T-helper 2 cell treated with Interferon-gamma antibody and Interleukin-4, amounts not matched to agents 5 μg/mL and 100 μg/mL, for 36 hours (primary cell): ENCODE measurements at regions not wholly inside any gene's neighbourhood (a gene's known extent, or its start where the extent isn't known, plus 50 kb on each side); places are given as distances from the start of the nearest gene placed in this dataset.

Source experiments
- DNase-seq: peaks from one replicate; pipeline ENCODE4 v3.0.0; 2021; ENCODE audit warnings: low spot score
- H3K27ac Mint-ChIP-seq: one replicate; pipeline ENCODE4 v1.8.0; 2021; ENCODE audit warnings: mild to moderate bottlenecking, mixed read lengths
- H3K27me3 Mint-ChIP-seq: one replicate; pipeline ENCODE4 v1.8.0; 2021; ENCODE audit warnings: low read depth, mixed read lengths
- H3K36me3 Mint-ChIP-seq: one replicate; pipeline ENCODE4 v1.8.0; 2021; ENCODE audit warnings: low read depth, mixed read lengths
- H3K4me1 Mint-ChIP-seq: one replicate; pipeline ENCODE4 v1.8.0; 2021; ENCODE audit warnings: low read depth, mixed read lengths
- H3K4me3 Mint-ChIP-seq: one replicate; pipeline ENCODE4 v1.8.0; 2022; ENCODE audit warnings: mild to moderate bottlenecking, moderate library complexity, mixed read lengths
- H3K9me3 Mint-ChIP-seq: one replicate; pipeline ENCODE4 v1.8.0; 2021; ENCODE audit warnings: mixed read lengths

GRCh38 chr18:25651553-25651952 lies 299.6 kb upstream of the ZNF521 start:
- no peaks in the 10 kb centered on the region for H3K4me1 Mint-ChIP-seq
- no peak overlapping the region for H3K4me3 Mint-ChIP-seq
- H3K9me3 Mint-ChIP-seq = peaks cover 5% of the 10 kb centered on the region
- H3K36me3 Mint-ChIP-seq = no peaks in the 10 kb centered on the region
- DNase-seq = no peak
- H3K27me3 Mint-ChIP-seq = no peaks in the 10 kb centered on the region
- H3K27ac Mint-ChIP-seq = no peak overlapping the region

GRCh38 chr18:25650201-25650941 lies 298.4 kb upstream of the ZNF521 start:
- no peak overlapping the region for H3K4me3 Mint-ChIP-seq
- H3K27ac Mint-ChIP-seq = no peak overlapping the region
- H3K36me3 Mint-ChIP-seq = no peaks in the 10 kb centered on the region
- H3K9me3 Mint-ChIP-seq = peaks cover 3% of the 10 kb centered on the region
- no peak for DNase-seq
- no peaks in the 10 kb centered on the region for H3K4me1 Mint-ChIP-seq
- H3K27me3 Mint-ChIP-seq = no peaks in the 10 kb centered on the region

- Mint-ChIP-seq H3K4me1 (no peaks in the 10 kb centered on the region), H3K27ac (no peak overlapping the region), H3K4me3 (no peak overlapping the region)
Measured at GRCh38 chr18:25648716-25649260, 296.8 kb upstream of the ZNF521 start.

GRCh38 chr18:25647404-25647803 lies 295.4 kb upstream of the ZNF521 start:
- H3K36me3 Mint-ChIP-seq = no peaks in the 10 kb centered on the region
- no peaks in the 10 kb centered on the region for H3K27me3 Mint-ChIP-seq
- no peak overlapping the region for H3K27ac Mint-ChIP-seq
- no peak overlapping the region for H3K4me3 Mint-ChIP-seq
- no peak for DNase-seq
- H3K9me3 Mint-ChIP-seq = no peaks in the 10 kb centered on the region
- no peaks in the 10 kb centered on the region for H3K4me1 Mint-ChIP-seq

More at GRCh38 chr18:25648716-25649260, 296.8 kb upstream of the ZNF521 start:
- no peak for DNase-seq
- no peaks in the 10 kb centered on the region for H3K36me3 Mint-ChIP-seq
- H3K27me3 Mint-ChIP-seq = no peaks in the 10 kb centered on the region
- no peaks in the 10 kb centered on the region for H3K9me3 Mint-ChIP-seq

GRCh38 chr18:25646971-25647370 lies 295.0 kb upstream of the ZNF521 start:
- DNase-seq = no peak
- Mint-ChIP-seq H3K27ac (no peak overlapping the region), H3K36me3 (no peaks in the 10 kb centered on the region), H3K4me3 (no peak overlapping the region), H3K4me1 (no peaks in the 10 kb centered on the region), H3K9me3 (no peaks in the 10 kb centered on the region), H3K27me3 (no peaks in the 10 kb centered on the region)

- Mint-ChIP-seq H3K9me3 (no peaks in the 10 kb centered on the region), H3K36me3 (no peaks in the 10 kb centered on the region), H3K27ac (no peak overlapping the region), H3K4me1 (no peaks in the 10 kb centered on the region), H3K4me3 (no peak overlapping the region), H3K27me3 (no peaks in the 10 kb centered on the region)
- DNase-seq = no peak
Measured at GRCh38 chr18:25639596-25639995, 287.6 kb upstream of the ZNF521 start.

GRCh38 chr18:25633563-25633962 lies 281.6 kb upstream of the ZNF521 start:
- Mint-ChIP-seq H3K27ac (no peak overlapping the region), H3K36me3 (no peaks in the 10 kb centered on the region), H3K4me1 (no peaks in the 10 kb centered on the region), H3K9me3 (peaks cover 13% of the 10 kb centered on the region), H3K4me3 (no peak overlapping the region), H3K27me3 (no peaks in the 10 kb centered on the region)
- no peak for DNase-seq

GRCh38 chr18:25630682-25631081 lies 278.7 kb upstream of the ZNF521 start:
- no peaks in the 10 kb centered on the region for H3K36me3 Mint-ChIP-seq
- no peak overlapping the region for H3K27ac Mint-ChIP-seq
- peaks cover 21% of the 10 kb centered on the region for H3K9me3 Mint-ChIP-seq
- no peaks in the 10 kb centered on the region for H3K4me1 Mint-ChIP-seq
- DNase-seq = no peak
- H3K4me3 Mint-ChIP-seq = no peak overlapping the region
- no peaks in the 10 kb centered on the region for H3K27me3 Mint-ChIP-seq

GRCh38 chr18:25621682-25622081 lies 269.7 kb upstream of the ZNF521 start:
- Mint-ChIP-seq H3K4me1 (no peaks in the 10 kb centered on the region), H3K27me3 (no peaks in the 10 kb centered on the region), H3K27ac (no peak overlapping the region), H3K9me3 (peaks cover 19% of the 10 kb centered on the region), H3K4me3 (no peak overlapping the region), H3K36me3 (no peaks in the 10 kb centered on the region)
- no peak for DNase-seq

GRCh38 chr18:25621144-25621543 lies 269.2 kb upstream of the ZNF521 start:
- no peaks in the 10 kb centered on the region for H3K36me3 Mint-ChIP-seq
- H3K9me3 Mint-ChIP-seq = peaks cover 16% of the 10 kb centered on the region
- no peak for DNase-seq
- no peak overlapping the region for H3K27ac Mint-ChIP-seq
- H3K27me3 Mint-ChIP-seq = no peaks in the 10 kb centered on the region
- no peaks in the 10 kb centered on the region for H3K4me1 Mint-ChIP-seq
- no peak overlapping the region for H3K4me3 Mint-ChIP-seq

- H3K27me3 Mint-ChIP-seq = no peaks in the 10 kb centered on the region
- H3K4me3 Mint-ChIP-seq = no peak overlapping the region
- H3K9me3 Mint-ChIP-seq = no peaks in the 10 kb centered on the region
- no peak for DNase-seq
- H3K36me3 Mint-ChIP-seq = no peaks in the 10 kb centered on the region
- no peaks in the 10 kb centered on the region for H3K4me1 Mint-ChIP-seq
- no peak overlapping the region for H3K27ac Mint-ChIP-seq
Measured at GRCh38 chr18:25614168-25614567, 262.2 kb upstream of the ZNF521 start.

- Mint-ChIP-seq H3K4me3 (no peak overlapping the region), H3K27ac (no peak overlapping the region), H3K27me3 (no peaks in the 10 kb centered on the region), H3K9me3 (no peaks in the 10 kb centered on the region), H3K36me3 (no peaks in the 10 kb centered on the region), H3K4me1 (no peaks in the 10 kb centered on the region)
- no peak for DNase-seq
Measured at GRCh38 chr18:25612466-25612865, 260.5 kb upstream of the ZNF521 start.

- H3K9me3 Mint-ChIP-seq = no peaks in the 10 kb centered on the region
- DNase-seq = no peak
- H3K4me3 Mint-ChIP-seq = no peak overlapping the region
- no peaks in the 10 kb centered on the region for H3K36me3 Mint-ChIP-seq
- H3K4me1 Mint-ChIP-seq = no peaks in the 10 kb centered on the region
- H3K27ac Mint-ChIP-seq = no peak overlapping the region
- no peaks in the 10 kb centered on the region for H3K27me3 Mint-ChIP-seq
Measured at GRCh38 chr18:25608091-25608490, 256.1 kb upstream of the ZNF521 start.

GRCh38 chr18:25604894-25605597 lies 253.1 kb upstream of the ZNF521 start:
- no peak for DNase-seq
- no peaks in the 10 kb centered on the region for H3K9me3 Mint-ChIP-seq
- no peaks in the 10 kb centered on the region for H3K36me3 Mint-ChIP-seq
- H3K27me3 Mint-ChIP-seq = no peaks in the 10 kb centered on the region
- no peak overlapping the region for H3K27ac Mint-ChIP-seq
- no peak overlapping the region for H3K4me3 Mint-ChIP-seq
- no peaks in the 10 kb centered on the region for H3K4me1 Mint-ChIP-seq
